ENCODE measurements at regions not wholly inside any gene's neighbourhood (a gene's known extent, or its start where the extent isn't known, plus 50 kb on each side); places are given as distances from the start of the nearest gene placed in this dataset.

DNA sequence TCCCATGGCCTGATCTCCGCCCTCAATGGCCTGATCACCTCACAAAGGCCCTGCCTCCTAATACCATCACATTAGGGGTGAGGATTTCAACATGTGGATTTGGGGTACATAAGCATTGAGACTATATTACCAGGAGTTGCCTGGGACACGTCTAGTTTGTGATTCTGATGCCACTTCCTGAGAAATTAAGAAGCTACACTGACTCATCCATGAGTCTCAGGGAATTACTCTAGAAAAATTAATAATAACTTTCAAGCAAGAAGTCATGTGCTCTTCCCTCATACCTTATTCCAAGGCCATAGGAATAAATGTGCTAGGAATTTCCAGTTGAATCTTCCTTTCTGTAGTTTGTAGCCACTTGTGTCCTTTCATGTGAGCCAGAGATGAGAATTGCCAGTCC is 519.3 kb upstream of the MKI67 start:
- Histone ChIP-seq H3K4me3 (no peak overlapping the region), H3K36me3 (no peaks in the 10 kb centered on the region), H3K27me3 (no peaks in the 10 kb centered on the region), H3K4me1 (ENCODE audit: insufficient read depth) (no peaks in the 10 kb centered on the region), H3K27ac (no peak overlapping the region), H3K9me3 (no peaks in the 10 kb centered on the region)
- TF ChIP-seq POLR2A (IDR thresholded peaks at IDR 0.05) (no peak), EP300 (IDR thresholded peaks at IDR 0.05) (no peak)
- TF ChIP-seq, protein P1, sequence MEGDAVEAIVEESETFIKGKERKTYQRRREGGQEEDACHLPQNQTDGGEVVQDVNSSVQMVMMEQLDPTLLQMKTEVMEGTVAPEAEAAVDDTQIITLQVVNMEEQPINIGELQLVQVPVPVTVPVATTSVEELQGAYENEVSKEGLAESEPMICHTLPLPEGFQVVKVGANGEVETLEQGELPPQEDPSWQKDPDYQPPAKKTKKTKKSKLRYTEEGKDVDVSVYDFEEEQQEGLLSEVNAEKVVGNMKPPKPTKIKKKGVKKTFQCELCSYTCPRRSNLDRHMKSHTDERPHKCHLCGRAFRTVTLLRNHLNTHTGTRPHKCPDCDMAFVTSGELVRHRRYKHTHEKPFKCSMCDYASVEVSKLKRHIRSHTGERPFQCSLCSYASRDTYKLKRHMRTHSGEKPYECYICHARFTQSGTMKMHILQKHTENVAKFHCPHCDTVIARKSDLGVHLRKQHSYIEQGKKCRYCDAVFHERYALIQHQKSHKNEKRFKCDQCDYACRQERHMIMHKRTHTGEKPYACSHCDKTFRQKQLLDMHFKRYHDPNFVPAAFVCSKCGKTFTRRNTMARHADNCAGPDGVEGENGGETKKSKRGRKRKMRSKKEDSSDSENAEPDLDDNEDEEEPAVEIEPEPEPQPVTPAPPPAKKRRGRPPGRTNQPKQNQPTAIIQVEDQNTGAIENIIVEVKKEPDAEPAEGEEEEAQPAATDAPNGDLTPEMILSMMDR (IDR thresholded peaks at IDR 0.05): no peak
- no peak for DNase-seq
- intact Hi-C loops (cut with DNase I): no loop called here
- 69 to 83% (median 76%) methylated on average over 2 of the region's 2 CpGs for WGBS, 3 donors

GRCh38 chr10:128646956-128647355 is 520.7 kb upstream of the MKI67 start:
- intact Hi-C loops (cut with DNase I): no loop called here
- H3K9me3 ChIP-seq: no peaks in the 10 kb centered on the region
- H3K27me3 ChIP-seq: no peaks in the 10 kb centered on the region
- DNase-seq: no peak
- H3K4me3 ChIP-seq: no peak overlapping the region
- H3K36me3 ChIP-seq: no peaks in the 10 kb centered on the region
- no peaks in the 10 kb centered on the region for H3K4me1 ChIP-seq (ENCODE audit: insufficient read depth)
- H3K27ac ChIP-seq: no peak overlapping the region
- TF ChIP-seq EP300 (IDR thresholded peaks at IDR 0.05): no peak
- TF ChIP-seq, protein P1 (IDR thresholded peaks at IDR 0.05): no peak
- no peak for TF ChIP-seq POLR2A (IDR thresholded peaks at IDR 0.05)
- WGBS, 3 donors: 90 to 92% (median 92%) methylated on average over 10 of the region's 10 CpGs

- Histone ChIP-seq H3K27me3 (no peaks in the 10 kb centered on the region), H3K27ac (no peak overlapping the region), H3K36me3 (no peaks in the 10 kb centered on the region), H3K4me1 (ENCODE audit: insufficient read depth) (no peaks in the 10 kb centered on the region), H3K9me3 (no peaks in the 10 kb centered on the region), H3K4me3 (no peak overlapping the region)
- 45 to 56% (median 56%) methylated on average over 11 of the region's 11 CpGs for WGBS, 3 donors
- no peak for TF ChIP-seq EP300 (IDR thresholded peaks at IDR 0.05)
- TF ChIP-seq POLR2A (IDR thresholded peaks at IDR 0.05): no peak
- TF ChIP-seq, protein P1 (IDR thresholded peaks at IDR 0.05): no peak
- intact Hi-C loops (cut with DNase I): no loop called here
- DNase-seq: no peak
Observed at GRCh38 chr10:128657548-128657947, 531.3 kb upstream of the MKI67 start.

DNA sequence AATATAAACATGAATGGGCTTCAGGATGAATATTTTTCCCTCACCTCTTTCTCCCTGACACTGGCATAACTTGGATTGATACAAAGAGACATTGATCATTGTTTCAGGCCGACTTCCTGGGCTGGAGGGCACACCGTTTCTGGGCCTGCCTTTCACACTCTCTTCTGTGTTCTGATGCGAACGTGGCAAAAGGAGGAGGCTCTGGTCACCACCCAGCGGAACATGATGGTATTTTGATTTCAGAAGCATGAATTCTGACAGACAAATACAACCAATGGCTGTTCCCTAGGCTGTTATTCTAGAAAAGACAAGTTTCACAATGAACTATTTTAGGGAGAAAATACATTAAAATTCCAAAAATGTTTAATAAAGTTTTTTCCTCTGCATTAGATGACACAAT is 534.5 kb upstream of the MKI67 start:
- DNase-seq: no peak
- 69 to 80% (median 75%) methylated on average over 5 of the region's 5 CpGs for WGBS, 3 donors

More for the DNA sequence above, 534.5 kb upstream of the MKI67 start:
- no peaks in the 10 kb centered on the region for H3K9me3 ChIP-seq
- H3K4me1 ChIP-seq (ENCODE audit: insufficient read depth): no peaks in the 10 kb centered on the region
- no peaks in the 10 kb centered on the region for H3K36me3 ChIP-seq
- no peak for TF ChIP-seq POLR2A (IDR thresholded peaks at IDR 0.05)
- TF ChIP-seq, protein P1 (IDR thresholded peaks at IDR 0.05): no peak
- no peak for TF ChIP-seq EP300 (IDR thresholded peaks at IDR 0.05)
- H3K27ac ChIP-seq: no peak overlapping the region
- H3K27me3 ChIP-seq: no peaks in the 10 kb centered on the region
- H3K4me3 ChIP-seq: no peak overlapping the region
- intact Hi-C loops (cut with DNase I): no loop called here

All from ovary (tissue), 7 donors.